A673 (cell line): ENCODE measurements at regions not wholly inside any gene's neighbourhood (a gene's known extent, or its start where the extent isn't known, plus 50 kb on each side); places are given as distances from the start of the nearest gene placed in this dataset.

ENCODE experiments used
- BruUV-seq: library from RNA; stranded (reverse); fragments of 400-500 nt; replicated peaks from 2 replicates; lab custom pipeline; 2021; lab: Mats Ljungman, UMichigan
- CTCF ChIA-PET: fragments of 300-600 bp; sonication (Branson Sonifier 250); formaldehyde crosslinking; loops from one replicate; lab custom pipeline; 2022; ENCODE audit warnings: antibody characterized with exemption; lab: Charles Lee
- POLR2A ChIA-PET: fragments of 300-600 bp; sonication (Branson Sonifier 250); formaldehyde crosslinking; loops from one replicate; lab custom pipeline; 2022; ENCODE audit warnings: antibody characterized with exemption; ENCODE audit not compliant: low non-redundant PET; lab: Charles Lee
- DNase-seq: peaks from one replicate; pipeline ENCODE4 v3.0.0-alpha.2; 2015; ENCODE audit warnings: low spot score
- H3K27ac ChIP-seq: fragments of 200-600 bp; sonication (generic); 2 replicates; pipeline ENCODE4 v1.5.1; 2016; ENCODE audit warnings: mixed run types, low read depth, mild to moderate bottlenecking, mixed read lengths, antibody characterized with exemption, low read length; ENCODE audit not compliant: poor library complexity, severe bottlenecking
- H3K27me3 ChIP-seq: fragments of 200-600 bp; sonication (generic); replicated peaks from 2 replicates; pipeline ENCODE4 v1.6.1; 2017; ENCODE audit warnings: mixed run types, low read depth, mild to moderate bottlenecking, mixed read lengths, antibody characterized with exemption, low read length; ENCODE audit not compliant: insufficient read depth, poor library complexity
- H3K36me3 ChIP-seq: fragments of 200-600 bp; sonication (generic); 2 replicates; pipeline ENCODE4 v1.6.1; 2016; ENCODE audit warnings: mixed run types, mild to moderate bottlenecking, mixed read lengths, antibody characterized with exemption, low read length; ENCODE audit not compliant: insufficient read depth, poor library complexity, severe bottlenecking
- H3K4me1 ChIP-seq: fragments of 200-600 bp; sonication (generic); 2 replicates; pipeline ENCODE4 v1.6.1; 2017; ENCODE audit warnings: mixed run types, mild to moderate bottlenecking, mixed read lengths, antibody characterized with exemption, low read length; ENCODE audit not compliant: insufficient read depth, poor library complexity, severe bottlenecking
- H3K4me3 ChIP-seq: fragments of 200-600 bp; sonication (generic); 2 replicates; pipeline ENCODE4 v1.5.1; 2016; ENCODE audit warnings: low read depth, mixed run types, mild to moderate bottlenecking, mixed read lengths, low read length; ENCODE audit not compliant: poor library complexity, severe bottlenecking
- H3K9me3 ChIP-seq: fragments of 200-600 bp; sonication (generic); 2 replicates; pipeline ENCODE4 v1.6.1; 2016; ENCODE audit warnings: mixed run types, low read depth, mild to moderate bottlenecking, mixed read lengths, antibody characterized with exemption, low read length; ENCODE audit not compliant: poor library complexity, severe bottlenecking
- EZH2 ChIP-seq: fragments of 200-600 bp; sonication (generic); IDR thresholded peaks from 2 replicates; pipeline ENCODE4 v1.6.1; 2017; ENCODE audit warnings: borderline replicate concordance, low read depth, mild to moderate bottlenecking, mixed read lengths, antibody characterized with exemption, low read length; ENCODE audit not compliant: poor library complexity, severe bottlenecking
- intact Hi-C: fragments of 100-400 bp; cut with micrococcal nuclease; formaldehyde crosslinking; loops from one replicate; pipeline ENCODE4 v1.10.0; 2022; ENCODE audit not compliant: unreplicated experiment
- TF ChIP-seq, protein P1 (sequence below): fragments of 300-800, 200-600 bp; sonication (generic); conservative IDR thresholded peaks from 2 replicates; pipeline ENCODE4 v1.5.1; 2017; ENCODE audit warnings: low read depth, mild to moderate bottlenecking, antibody characterized with exemption, low read length, moderate library complexity, mixed read lengths

DNA sequence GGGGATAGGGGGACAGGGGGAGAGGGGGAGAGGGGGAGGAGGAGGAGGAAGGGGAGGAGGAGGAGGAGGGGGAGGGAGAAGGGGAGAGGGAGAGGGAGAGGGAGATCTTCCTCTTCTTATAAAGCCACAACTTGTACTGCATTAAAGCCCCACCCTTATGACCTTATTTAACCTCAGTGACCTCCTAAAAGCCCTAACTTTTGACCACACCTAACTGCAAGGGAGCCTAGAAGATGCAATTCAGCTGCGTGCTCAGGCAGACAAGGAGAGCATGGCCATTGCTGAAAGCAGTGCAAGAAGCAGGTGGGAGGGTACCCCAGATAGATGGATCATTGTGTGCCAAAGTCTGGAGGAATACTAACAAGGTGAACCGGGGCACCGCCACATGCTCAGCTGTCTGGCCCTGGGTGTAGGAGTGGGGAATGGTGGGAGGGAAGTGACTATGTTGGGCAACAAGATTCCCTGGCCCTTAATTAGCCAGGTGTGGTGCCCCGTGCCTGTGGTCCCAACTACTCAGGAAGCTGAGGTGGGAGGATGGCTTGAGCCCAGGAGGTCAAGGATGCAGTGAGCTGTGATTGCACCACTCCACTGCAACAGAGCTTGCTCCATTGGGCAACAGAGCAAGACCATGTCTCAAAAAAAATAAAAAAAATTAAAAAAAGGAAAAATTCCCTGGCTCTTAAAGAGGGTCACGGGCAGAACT lies 125.4 kb upstream of the BOD1 start:
- DNase-seq, result no peak
- no peaks in the 10 kb centered on the region for H3K9me3 ChIP-seq
- no peak overlapping the region for H3K27ac ChIP-seq
- H3K4me1 ChIP-seq, result no peaks in the 10 kb centered on the region
- H3K4me3 ChIP-seq, result no peak overlapping the region
- intact Hi-C loops, result no loop called here
- CTCF ChIA-PET, result no interaction called here
- POLR2A ChIA-PET, result no interaction called here
- no peaks in the 10 kb centered on the region for H3K36me3 ChIP-seq
- no peaks in the 10 kb centered on the region for H3K27me3 ChIP-seq
- TF ChIP-seq EZH2, result no peak
- TF ChIP-seq, protein P1, sequence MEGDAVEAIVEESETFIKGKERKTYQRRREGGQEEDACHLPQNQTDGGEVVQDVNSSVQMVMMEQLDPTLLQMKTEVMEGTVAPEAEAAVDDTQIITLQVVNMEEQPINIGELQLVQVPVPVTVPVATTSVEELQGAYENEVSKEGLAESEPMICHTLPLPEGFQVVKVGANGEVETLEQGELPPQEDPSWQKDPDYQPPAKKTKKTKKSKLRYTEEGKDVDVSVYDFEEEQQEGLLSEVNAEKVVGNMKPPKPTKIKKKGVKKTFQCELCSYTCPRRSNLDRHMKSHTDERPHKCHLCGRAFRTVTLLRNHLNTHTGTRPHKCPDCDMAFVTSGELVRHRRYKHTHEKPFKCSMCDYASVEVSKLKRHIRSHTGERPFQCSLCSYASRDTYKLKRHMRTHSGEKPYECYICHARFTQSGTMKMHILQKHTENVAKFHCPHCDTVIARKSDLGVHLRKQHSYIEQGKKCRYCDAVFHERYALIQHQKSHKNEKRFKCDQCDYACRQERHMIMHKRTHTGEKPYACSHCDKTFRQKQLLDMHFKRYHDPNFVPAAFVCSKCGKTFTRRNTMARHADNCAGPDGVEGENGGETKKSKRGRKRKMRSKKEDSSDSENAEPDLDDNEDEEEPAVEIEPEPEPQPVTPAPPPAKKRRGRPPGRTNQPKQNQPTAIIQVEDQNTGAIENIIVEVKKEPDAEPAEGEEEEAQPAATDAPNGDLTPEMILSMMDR, result no peak
- BruUV-seq, result no TSS peak

DNA sequence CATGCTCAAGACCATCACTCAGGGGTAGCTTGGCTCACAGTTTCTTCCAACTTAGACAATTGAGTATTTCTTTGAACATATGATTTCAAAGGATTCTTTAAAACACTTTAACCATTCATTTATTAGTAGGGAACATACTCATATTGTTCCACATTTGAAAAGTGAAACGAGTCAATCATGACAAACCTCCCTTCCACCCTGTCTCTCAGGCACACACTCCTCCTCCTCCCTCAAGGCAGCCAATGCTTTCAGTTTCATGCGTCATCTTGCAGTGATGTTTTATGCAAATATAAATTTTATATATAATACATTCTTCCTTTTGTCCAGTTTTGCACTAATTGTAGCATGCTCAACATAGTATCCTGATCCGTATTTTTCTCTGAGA lies 126.0 kb upstream of the BOD1 start:
- no TSS peak for BruUV-seq
- TF ChIP-seq, protein P1, result no peak
- TF ChIP-seq EZH2, result no peak
- H3K27me3 ChIP-seq, result no peaks in the 10 kb centered on the region
- H3K36me3 ChIP-seq, result no peaks in the 10 kb centered on the region
- ChIA-PET POLR2A (no interaction called here), CTCF (no interaction called here)
- no peaks in the 10 kb centered on the region for H3K9me3 ChIP-seq
- H3K4me3 ChIP-seq, result no peak overlapping the region
- intact Hi-C loops, result no loop called here
- no peak overlapping the region for H3K27ac ChIP-seq
- DNase-seq, result no peak
- no peaks in the 10 kb centered on the region for H3K4me1 ChIP-seq

DNA sequence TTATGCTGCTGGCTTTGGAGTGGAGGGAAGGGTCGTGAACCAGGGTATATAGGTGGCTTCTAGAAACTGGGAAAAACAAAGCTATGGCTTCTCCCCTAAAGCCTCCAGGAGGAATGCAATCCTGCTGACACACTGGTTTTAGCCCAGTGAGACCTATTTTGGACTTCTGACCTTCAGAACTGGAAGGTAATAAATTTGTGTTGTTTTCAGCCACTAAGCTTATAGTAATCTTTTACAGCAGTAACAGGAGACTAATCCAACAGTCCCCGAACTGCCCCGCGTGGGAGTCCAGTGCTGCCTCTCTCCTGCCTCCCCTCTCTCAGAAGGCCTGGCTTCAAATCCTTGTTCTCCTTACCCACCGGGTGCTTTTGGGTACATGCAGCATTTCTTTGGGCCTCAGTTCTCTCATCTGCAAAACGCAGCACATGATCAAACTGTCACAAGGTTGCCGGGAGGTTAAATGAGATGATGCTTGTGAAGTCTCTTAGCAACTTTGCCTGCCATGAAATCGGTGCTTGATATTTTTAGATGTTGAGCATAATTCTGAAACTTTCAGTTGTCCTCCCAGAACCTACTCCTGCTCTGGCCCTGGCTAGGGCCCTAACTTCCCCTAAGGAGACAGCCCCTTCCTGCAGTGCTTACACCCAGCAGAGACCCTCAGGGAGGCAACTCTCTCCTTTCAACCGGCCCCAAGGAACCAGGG lies 127.3 kb upstream of the BOD1 start:
- Histone ChIP-seq H3K27ac (no peak overlapping the region), H3K27me3 (no peaks in the 10 kb centered on the region), H3K9me3 (no peaks in the 10 kb centered on the region), H3K36me3 (no peaks in the 10 kb centered on the region), H3K4me1 (no peaks in the 10 kb centered on the region), H3K4me3 (no peak overlapping the region)
- BruUV-seq, result no TSS peak
- ChIA-PET CTCF (no interaction called here), POLR2A (no interaction called here)
- intact Hi-C loops, result no loop called here
- no peak for DNase-seq
- no peak for TF ChIP-seq EZH2
- TF ChIP-seq, protein P1, result no peak
